Esophagus squamous epithelium (tissue), 4 donors: ENCODE measurements at regions not wholly inside any gene's neighbourhood (a gene's known extent, or its start where the extent isn't known, plus 50 kb on each side); places are given as distances from the start of the nearest gene placed in this dataset.

Experiments
- POLR2A ChIP-seq, 4 donors: fragments of 450-650 bp; IDR thresholded peaks; one replicate each; pipeline ENCODE4 v1.6.1; 2017; ENCODE audit warnings: antibody characterized with exemption in 4 of 4, mild to moderate bottlenecking in 4 of 4, moderate library complexity in 3 of 4
- TF ChIP-seq, protein P1 (sequence below), 6 experiments: fragments of 450-650 bp in 4 of 6; fragments of 200-600 bp in 2 of 6; sonication (generic) in 2 of 6; IDR thresholded peaks; one replicate each; pipeline ENCODE4 v1.5.1; 2016 to 2019; ENCODE audit warnings: antibody characterized with exemption in 6 of 6, mild to moderate bottlenecking in 4 of 6, moderate library complexity in 4 of 6

DNA sequence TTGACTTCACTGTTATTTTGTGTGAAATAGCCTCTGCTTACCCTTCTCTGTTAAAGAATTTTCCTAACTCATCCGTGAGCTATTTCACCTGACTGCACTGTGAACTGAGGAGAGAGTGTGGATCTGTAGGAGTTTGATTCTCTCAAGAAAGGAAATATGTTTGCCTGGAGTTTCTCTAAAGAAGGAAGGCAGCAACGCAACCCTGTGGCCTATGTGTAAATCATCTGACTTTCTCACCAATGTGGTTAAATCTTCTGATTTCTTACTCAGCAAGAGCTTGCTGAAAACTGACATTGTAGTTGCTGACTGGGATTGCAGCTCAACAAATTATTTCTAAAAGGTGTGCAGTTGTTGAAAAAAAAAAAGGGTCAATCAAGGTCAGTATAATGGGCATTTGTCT lies 153.9 kb upstream of the PELI1 start:
- TF ChIP-seq, protein P1, sequence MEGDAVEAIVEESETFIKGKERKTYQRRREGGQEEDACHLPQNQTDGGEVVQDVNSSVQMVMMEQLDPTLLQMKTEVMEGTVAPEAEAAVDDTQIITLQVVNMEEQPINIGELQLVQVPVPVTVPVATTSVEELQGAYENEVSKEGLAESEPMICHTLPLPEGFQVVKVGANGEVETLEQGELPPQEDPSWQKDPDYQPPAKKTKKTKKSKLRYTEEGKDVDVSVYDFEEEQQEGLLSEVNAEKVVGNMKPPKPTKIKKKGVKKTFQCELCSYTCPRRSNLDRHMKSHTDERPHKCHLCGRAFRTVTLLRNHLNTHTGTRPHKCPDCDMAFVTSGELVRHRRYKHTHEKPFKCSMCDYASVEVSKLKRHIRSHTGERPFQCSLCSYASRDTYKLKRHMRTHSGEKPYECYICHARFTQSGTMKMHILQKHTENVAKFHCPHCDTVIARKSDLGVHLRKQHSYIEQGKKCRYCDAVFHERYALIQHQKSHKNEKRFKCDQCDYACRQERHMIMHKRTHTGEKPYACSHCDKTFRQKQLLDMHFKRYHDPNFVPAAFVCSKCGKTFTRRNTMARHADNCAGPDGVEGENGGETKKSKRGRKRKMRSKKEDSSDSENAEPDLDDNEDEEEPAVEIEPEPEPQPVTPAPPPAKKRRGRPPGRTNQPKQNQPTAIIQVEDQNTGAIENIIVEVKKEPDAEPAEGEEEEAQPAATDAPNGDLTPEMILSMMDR (IDR thresholded peaks at IDR 0.05) = no peak
- TF ChIP-seq POLR2A (IDR thresholded peaks at IDR 0.05) = no peak
